ENCODE measurements at regions not wholly inside any gene's neighbourhood (a gene's known extent, or its start where the extent isn't known, plus 50 kb on each side); places are given as distances from the start of the nearest gene placed in this dataset.

- H3K4me1 ChIP-seq (replicated peaks; ENCODE audit: insufficient read depth) = no peaks in the 10 kb centered on the region
- no peak overlapping the region for H2AFZ ChIP-seq
- H3K4me2 ChIP-seq = no peak overlapping the region
- intact Hi-C loops (cut with micrococcal nuclease; ENCODE audit: unreplicated experiment) = no loop called here
- H3K9me3 ChIP-seq (ENCODE audit: insufficient read depth, low read depth) = peaks cover 5% of the 10 kb centered on the region; the same call in 1 of the 2 replicates
- 0 out of 2 replicates have a peak, but pooled peaks cover 6% of the 10 kb centered on the region for H3F3A ChIP-seq (ENCODE audit: insufficient read depth, low read depth)
- H4K20me1 ChIP-seq (ENCODE audit: insufficient read depth) = no peaks in the 10 kb centered on the region
- no peaks in the 10 kb centered on the region for H3K36me3 ChIP-seq (ENCODE audit: low read depth)
- H3K9me2 ChIP-seq (ENCODE audit: insufficient read depth) = no peaks in the 10 kb centered on the region; the same call in 1 of the 2 replicates
- H3K27me3 ChIP-seq (ENCODE audit: insufficient read depth, low read depth) = no peaks in the 10 kb centered on the region
- H3K79me2 ChIP-seq (ENCODE audit: low read depth) = no peaks in the 10 kb centered on the region
- ChIA-PET POLR2A (ENCODE audit: unreplicated experiment) (no interaction called here), CTCF (no interaction called here)
- no peak overlapping the region for H3K27ac ChIP-seq
- no peak overlapping the region for H3K4me3 ChIP-seq
- TF ChIP-seq CTCF (conservative IDR thresholded peaks at IDR 0.05) (no peak), EZH2 (IDR thresholded peaks at IDR 0.05; ENCODE audit: low read depth) (no peak)
- DNase-seq = peak in 1 of 2 experiments; percentile 48
- no TSS peak for BruUV-seq (replicated peaks)
Observed at GRCh38 chr1:60171801-60172200, 98.2 kb upstream of the C1orf87 start.

- Histone ChIP-seq H3K27ac (no peak overlapping the region), H3K9me2 (ENCODE audit: insufficient read depth) (no peaks in the 10 kb centered on the region; the same call in 1 of the 2 replicates), H4K20me1 (ENCODE audit: insufficient read depth) (no peaks in the 10 kb centered on the region), H2AFZ (no peak overlapping the region), H3K36me3 (ENCODE audit: low read depth) (no peaks in the 10 kb centered on the region), H3K4me3 (no peak overlapping the region), H3K27me3 (ENCODE audit: insufficient read depth, low read depth) (no peaks in the 10 kb centered on the region), H3K79me2 (ENCODE audit: low read depth) (no peaks in the 10 kb centered on the region), H3F3A (ENCODE audit: insufficient read depth, low read depth) (0 out of 2 replicates have a peak, but pooled peaks cover 6% of the 10 kb centered on the region), H3K4me1 (replicated peaks; ENCODE audit: insufficient read depth) (no peaks in the 10 kb centered on the region), H3K9me3 (ENCODE audit: insufficient read depth, low read depth) (peaks cover 5% of the 10 kb centered on the region; the same call in 1 of the 2 replicates), H3K4me2 (no peak overlapping the region)
- TF ChIP-seq CTCF (conservative IDR thresholded peaks at IDR 0.05) = no peak; the same call in 1 of the 2 replicates
- TF ChIP-seq EZH2 (IDR thresholded peaks at IDR 0.05; ENCODE audit: low read depth) = no peak
- intact Hi-C loops (cut with micrococcal nuclease; ENCODE audit: unreplicated experiment) = no loop called here
- ChIA-PET CTCF (no interaction called here), POLR2A (ENCODE audit: unreplicated experiment) (no interaction called here)
- DNase-seq = no peak
- BruUV-seq (replicated peaks) = no TSS peak
Observed at GRCh38 chr1:60170709-60171108, 97.1 kb upstream of the C1orf87 start.

- POLR2A ChIA-PET (ENCODE audit: unreplicated experiment) = no interaction called here
- TF ChIP-seq CTCF (conservative IDR thresholded peaks at IDR 0.05) (no peak), EZH2 (IDR thresholded peaks at IDR 0.05; ENCODE audit: low read depth) (no peak)
- intact Hi-C loops (cut with micrococcal nuclease; ENCODE audit: unreplicated experiment) = no loop called here
- Histone ChIP-seq H3K9me3 (ENCODE audit: insufficient read depth, low read depth) (peaks cover 5% of the 10 kb centered on the region; the same call in 1 of the 2 replicates), H3K9me2 (ENCODE audit: insufficient read depth) (no peaks in the 10 kb centered on the region; the same call in 1 of the 2 replicates), H3K27ac (no peak overlapping the region), H2AFZ (no peak overlapping the region), H3K36me3 (ENCODE audit: low read depth) (no peaks in the 10 kb centered on the region), H4K20me1 (ENCODE audit: insufficient read depth) (no peaks in the 10 kb centered on the region), H3K4me2 (no peak overlapping the region), H3K4me3 (no peak overlapping the region), H3K4me1 (replicated peaks; ENCODE audit: insufficient read depth) (no peaks in the 10 kb centered on the region), H3F3A (ENCODE audit: insufficient read depth, low read depth) (0 out of 2 replicates have a peak, but pooled peaks cover 6% of the 10 kb centered on the region), H3K27me3 (ENCODE audit: insufficient read depth, low read depth) (no peaks in the 10 kb centered on the region), H3K79me2 (ENCODE audit: low read depth) (no peaks in the 10 kb centered on the region)
- no TSS peak for BruUV-seq (replicated peaks)
- CTCF ChIA-PET = no interaction called here
- DNase-seq = no peak
Observed at GRCh38 chr1:60169206-60169605, 95.6 kb upstream of the C1orf87 start.
